ENCODE measurements at regions not wholly inside any gene's neighbourhood (a gene's known extent, or its start where the extent isn't known, plus 50 kb on each side); places are given as distances from the start of the nearest gene placed in this dataset.

- Histone ChIP-seq H2AFZ (ENCODE audit: low read depth, low read length) (no peak overlapping the region), H3K79me2 (ENCODE audit: low read length) (no peaks in the 10 kb centered on the region), H3K4me1 (ENCODE audit: low read length) (peaks cover 65% of the 10 kb centered on the region), H3K4me3 (ENCODE audit: low read length) (peak overlapping the region; percentile 71), H3K9me3 (ENCODE audit: insufficient read depth, low read length) (no peaks in the 10 kb centered on the region), H3K36me3 (replicated peaks; ENCODE audit: low read depth, low read length) (no peaks in the 10 kb centered on the region), H3K27me3 (ENCODE audit: low read depth, low read length) (no peaks in the 10 kb centered on the region), H3K9ac (ENCODE audit: low read length) (peak overlapping the region; percentile 90), H3K4me2 (ENCODE audit: low read length) (peak overlapping the region; percentile 86), H3K27ac (ENCODE audit: low read length) (peak overlapping the region; percentile 100), H4K20me1 (ENCODE audit: insufficient read depth, low read length) (no peaks in the 10 kb centered on the region)
- TF ChIP-seq EZH2phosphoT487 (IDR thresholded peaks at IDR 0.05; ENCODE audit: low read depth) (no peak), CTCF (IDR thresholded peaks at IDR 0.05; ENCODE audit: low read depth, low read length) (no peak)
Measured at GRCh38 chr21:43354666-43355065, 72.3 kb downstream of the SIK1 start.

- no peak for TF ChIP-seq CTCF (IDR thresholded peaks at IDR 0.05; ENCODE audit: low read depth, low read length)
- no peak for TF ChIP-seq EZH2phosphoT487 (IDR thresholded peaks at IDR 0.05; ENCODE audit: low read depth)
- H3K4me2 ChIP-seq (ENCODE audit: low read length) = peak overlapping the region; percentile 86
- no peaks in the 10 kb centered on the region for H4K20me1 ChIP-seq (ENCODE audit: insufficient read depth, low read length)
- no peaks in the 10 kb centered on the region for H3K27me3 ChIP-seq (ENCODE audit: low read depth, low read length)
- H3K27ac ChIP-seq (ENCODE audit: low read length) = peak overlapping the region; percentile 100
- H3K4me1 ChIP-seq (ENCODE audit: low read length) = peaks cover 59% of the 10 kb centered on the region
- no peaks in the 10 kb centered on the region for H3K79me2 ChIP-seq (ENCODE audit: low read length)
- no peaks in the 10 kb centered on the region for H3K9me3 ChIP-seq (ENCODE audit: insufficient read depth, low read length)
- H3K9ac ChIP-seq (ENCODE audit: low read length) = peak overlapping the region; percentile 90
- peak overlapping the region; percentile 71 for H3K4me3 ChIP-seq (ENCODE audit: low read length)
- H2AFZ ChIP-seq (ENCODE audit: low read depth, low read length) = no peak overlapping the region
- H3K36me3 ChIP-seq (replicated peaks; ENCODE audit: low read depth, low read length) = no peaks in the 10 kb centered on the region
Measured at GRCh38 chr21:43354026-43354420, 72.9 kb downstream of the SIK1 start.

GRCh38 chr21:43353282-43354025 lies 73.5 kb downstream of the SIK1 start:
- Histone ChIP-seq H3K27ac (ENCODE audit: low read length) (peak overlapping the region; percentile 100), H3K79me2 (ENCODE audit: low read length) (no peaks in the 10 kb centered on the region), H2AFZ (ENCODE audit: low read depth, low read length) (no peak overlapping the region), H3K36me3 (replicated peaks; ENCODE audit: low read depth, low read length) (no peaks in the 10 kb centered on the region), H4K20me1 (ENCODE audit: insufficient read depth, low read length) (no peaks in the 10 kb centered on the region), H3K4me2 (ENCODE audit: low read length) (peak overlapping the region; percentile 86), H3K27me3 (ENCODE audit: low read depth, low read length) (no peaks in the 10 kb centered on the region), H3K4me1 (ENCODE audit: low read length) (peaks cover 56% of the 10 kb centered on the region), H3K9ac (ENCODE audit: low read length) (peak overlapping the region; percentile 90), H3K9me3 (ENCODE audit: insufficient read depth, low read length) (no peaks in the 10 kb centered on the region), H3K4me3 (ENCODE audit: low read length) (peak overlapping the region; percentile 71)
- TF ChIP-seq CTCF (IDR thresholded peaks at IDR 0.05; ENCODE audit: low read depth, low read length) = no peak
- no peak for TF ChIP-seq EZH2phosphoT487 (IDR thresholded peaks at IDR 0.05; ENCODE audit: low read depth)

GRCh38 chr21:43352568-43353281 lies 74.2 kb downstream of the SIK1 start:
- no peaks in the 10 kb centered on the region for H3K79me2 ChIP-seq (ENCODE audit: low read length)
- peaks cover 51% of the 10 kb centered on the region for H3K4me1 ChIP-seq (ENCODE audit: low read length)
- peak overlapping the region; percentile 86 for H3K4me2 ChIP-seq (ENCODE audit: low read length)
- TF ChIP-seq CTCF (IDR thresholded peaks at IDR 0.05; ENCODE audit: low read depth, low read length) = no peak
- TF ChIP-seq EZH2phosphoT487 (IDR thresholded peaks at IDR 0.05; ENCODE audit: low read depth) = no peak
- H3K9ac ChIP-seq (ENCODE audit: low read length) = peak overlapping the region; percentile 90
- H4K20me1 ChIP-seq (ENCODE audit: insufficient read depth, low read length) = no peaks in the 10 kb centered on the region
- no peak overlapping the region for H2AFZ ChIP-seq (ENCODE audit: low read depth, low read length)
- no peaks in the 10 kb centered on the region for H3K27me3 ChIP-seq (ENCODE audit: low read depth, low read length)
- H3K4me3 ChIP-seq (ENCODE audit: low read length) = peak overlapping the region; percentile 71
- H3K9me3 ChIP-seq (ENCODE audit: insufficient read depth, low read length) = no peaks in the 10 kb centered on the region
- no peaks in the 10 kb centered on the region for H3K36me3 ChIP-seq (replicated peaks; ENCODE audit: low read depth, low read length)
- H3K27ac ChIP-seq (ENCODE audit: low read length) = peak overlapping the region; percentile 100
